Astrocyte of the hippocampus (primary cell): ENCODE measurements at regions not wholly inside any gene's neighbourhood (a gene's known extent, or its start where the extent isn't known, plus 50 kb on each side); places are given as distances from the start of the nearest gene placed in this dataset.

Experiments
- DNase-seq: peaks from one replicate; pipeline ENCODE4 v3.0.0; 2011; ENCODE audit warnings: low read depth, low spot score

GRCh38 chr20:60901831-60902230, 350.2 kb upstream of the CDH4 start:
- DNase-seq, result no peak

- no peak for DNase-seq
These were observed 348.6 kb upstream of the CDH4 start for GRCh38 chr20:60903325-60903971.

DNA sequence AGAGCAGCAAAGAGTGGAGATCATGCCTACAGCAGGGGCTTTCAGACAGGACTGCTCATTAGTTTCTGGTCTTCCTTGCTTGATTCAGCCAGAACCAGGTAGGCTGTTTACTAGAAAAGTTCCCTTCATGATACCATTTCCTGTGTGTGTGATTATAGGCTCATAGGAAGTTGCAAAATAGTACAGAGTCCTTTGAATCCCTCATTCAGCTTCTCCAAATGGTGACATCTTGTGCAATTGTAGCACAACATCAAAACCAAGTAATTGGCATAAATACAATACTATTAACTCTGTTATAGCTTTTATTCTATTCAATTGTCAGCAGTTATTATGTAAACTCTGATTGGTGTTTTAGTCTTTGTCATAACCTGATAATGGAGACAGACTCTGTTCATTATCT, 347.3 kb upstream of the CDH4 start:
- DNase-seq, result no peak

DNA sequence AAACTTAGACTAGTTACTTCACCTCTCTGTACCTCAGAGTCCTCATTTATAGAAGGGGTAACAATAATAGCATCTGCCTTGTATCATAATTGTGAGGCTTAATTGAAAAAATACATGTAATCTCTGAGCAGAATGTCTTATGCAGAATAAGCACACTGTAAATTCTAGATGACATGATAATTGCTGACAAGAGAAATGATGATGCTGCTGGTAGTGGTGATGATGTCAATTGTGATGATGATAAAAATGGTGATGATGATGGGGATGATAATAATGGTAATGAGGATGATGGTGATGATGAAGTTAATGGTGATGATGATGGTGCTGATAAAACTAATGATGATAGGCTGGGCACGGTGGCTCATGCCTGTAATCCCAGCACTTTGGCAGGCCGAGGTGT, 346.1 kb upstream of the CDH4 start:
- DNase-seq, result no peak

DNA sequence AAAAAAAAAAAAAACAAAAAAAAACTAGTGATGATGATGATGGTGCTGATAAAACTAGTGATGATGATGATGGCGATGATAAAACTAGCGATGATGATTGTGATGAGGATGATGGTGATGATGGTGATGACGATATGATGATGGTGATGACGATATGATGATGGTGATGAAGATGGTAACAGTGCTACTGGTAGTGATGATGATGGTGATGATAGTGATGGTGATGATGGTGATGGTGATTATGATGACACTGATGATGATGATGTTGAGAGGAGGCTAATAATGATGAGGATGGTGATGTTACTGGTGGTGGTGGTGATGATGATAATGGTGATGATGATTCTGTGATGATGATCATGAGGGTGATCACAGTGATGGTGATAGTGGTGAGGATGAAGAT, 345.5 kb upstream of the CDH4 start:
- DNase-seq, result no peak

GRCh38 chr20:60913298-60913697, 338.8 kb upstream of the CDH4 start:
- DNase-seq, result no peak

DNA sequence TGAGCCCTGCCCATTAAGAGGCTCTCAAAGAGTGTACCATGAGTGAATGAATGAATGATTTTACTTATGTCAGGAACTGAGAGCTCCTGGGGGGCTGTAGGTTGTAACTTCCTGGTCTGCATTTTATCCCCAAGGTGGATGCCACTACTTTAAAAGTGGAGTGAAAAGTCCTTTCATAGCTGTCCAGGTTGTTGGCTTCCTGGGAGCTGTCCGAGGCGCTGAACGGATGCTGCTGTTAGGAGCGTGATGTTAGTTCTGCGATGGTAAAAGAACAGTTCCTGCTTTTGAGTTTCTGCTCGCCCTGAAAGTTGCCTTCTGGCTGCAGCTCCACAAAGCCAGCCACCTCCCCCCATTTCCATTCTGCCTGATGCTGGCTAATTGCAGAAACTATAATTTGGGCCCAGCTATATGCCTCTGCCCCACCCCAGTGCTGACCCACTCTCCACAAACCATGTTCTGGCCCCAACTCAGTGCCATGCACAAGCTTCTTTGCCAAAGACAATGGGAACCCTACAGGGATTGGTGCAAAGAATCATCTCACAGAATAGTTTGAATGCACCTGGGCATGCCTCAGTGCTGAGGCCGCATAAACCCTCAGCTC, 330.9 kb upstream of the CDH4 start:
- DNase-seq, result peak; percentile 5

GRCh38 chr20:60926831-60927230, 325.2 kb upstream of the CDH4 start:
- no peak for DNase-seq

- DNase-seq, result no peak
These were observed 323.7 kb upstream of the CDH4 start for GRCh38 chr20:60928341-60928740.

DNA sequence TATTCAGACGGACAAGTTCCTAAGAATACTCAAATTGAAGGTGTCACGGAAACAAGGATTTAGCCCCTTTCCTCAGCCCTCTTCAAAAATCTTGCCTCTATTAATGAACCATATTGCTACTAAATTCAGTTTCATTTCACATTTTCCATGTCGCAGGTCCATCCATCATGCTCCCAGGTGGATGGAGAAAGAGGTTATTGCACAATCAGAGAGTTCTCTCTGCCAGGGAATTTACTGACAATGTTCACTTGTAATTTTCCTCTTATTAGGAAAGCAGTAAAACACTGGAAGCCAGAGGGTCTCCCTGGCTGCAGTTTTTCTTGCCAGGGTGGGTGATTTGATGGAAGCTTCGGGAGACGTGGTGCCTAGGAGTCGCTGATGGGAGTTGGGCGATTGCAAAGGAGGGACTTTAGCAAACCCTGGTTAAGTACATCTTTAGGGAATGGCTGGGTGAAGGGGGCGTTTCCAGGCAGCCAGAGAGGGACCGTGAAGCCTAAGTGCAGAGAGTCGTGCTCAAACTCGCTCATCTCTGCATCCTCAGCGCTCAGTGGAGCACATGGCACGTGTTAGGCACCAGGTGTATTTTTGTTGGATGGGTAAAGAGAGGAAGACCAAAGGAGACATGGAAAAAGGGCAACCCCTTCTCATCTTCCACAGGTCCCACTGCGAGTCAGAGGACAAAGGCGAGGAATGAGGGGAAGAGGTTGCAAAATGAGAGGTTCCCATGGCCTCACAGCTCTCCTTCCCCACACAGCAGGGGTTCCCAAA, 321.9 kb upstream of the CDH4 start:
- DNase-seq, result no peak

DNA sequence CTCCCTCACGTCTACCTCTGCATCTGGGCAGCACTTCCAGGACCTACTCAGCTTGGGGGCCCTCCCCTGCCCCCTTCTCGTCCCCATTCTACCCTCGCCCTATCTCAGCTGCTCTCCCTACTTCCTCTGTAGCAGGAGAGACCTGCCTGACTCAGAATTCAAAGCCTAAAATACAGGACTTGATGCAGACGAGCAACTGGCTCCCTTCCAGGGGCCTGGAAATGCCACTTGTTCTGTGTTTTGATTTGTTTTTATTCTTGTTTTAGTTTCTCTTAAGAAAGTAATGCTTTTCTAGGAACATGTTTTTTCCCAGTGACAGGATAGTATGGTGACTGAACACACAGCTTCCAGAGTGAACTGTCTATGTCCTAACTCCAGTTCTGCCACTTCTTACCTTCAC, 320.4 kb upstream of the CDH4 start:
- DNase-seq, result no peak

GRCh38 chr20:60934724-60935123, 317.3 kb upstream of the CDH4 start:
- no peak for DNase-seq

GRCh38 chr20:60935971-60936370, 316.1 kb upstream of the CDH4 start:
- no peak for DNase-seq

GRCh38 chr20:60937585-60937984, 314.5 kb upstream of the CDH4 start:
- no peak for DNase-seq

DNA sequence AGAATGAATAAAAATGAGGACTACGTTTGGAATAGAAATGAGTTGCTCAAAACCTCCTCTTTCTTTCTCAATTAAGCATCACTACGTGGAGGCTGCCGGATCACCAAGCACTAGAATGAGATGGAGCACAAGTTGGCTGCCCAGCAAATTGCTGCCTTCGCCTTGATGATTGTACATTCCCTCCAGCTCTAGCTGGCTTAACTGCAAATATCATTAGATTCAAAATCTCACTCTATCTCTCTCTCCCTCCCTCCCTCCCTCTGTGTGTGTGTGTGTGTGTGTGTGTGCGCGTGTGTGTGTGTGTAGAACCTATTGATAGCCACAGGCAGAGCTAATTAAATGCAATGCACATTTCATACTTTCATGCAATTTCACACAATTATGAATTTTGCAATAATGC, 310.7 kb upstream of the CDH4 start:
- no peak for DNase-seq

GRCh38 chr20:60947819-60948218, 304.2 kb upstream of the CDH4 start:
- no peak for DNase-seq

GRCh38 chr20:60948224-60948623, 303.8 kb upstream of the CDH4 start:
- no peak for DNase-seq

DNA sequence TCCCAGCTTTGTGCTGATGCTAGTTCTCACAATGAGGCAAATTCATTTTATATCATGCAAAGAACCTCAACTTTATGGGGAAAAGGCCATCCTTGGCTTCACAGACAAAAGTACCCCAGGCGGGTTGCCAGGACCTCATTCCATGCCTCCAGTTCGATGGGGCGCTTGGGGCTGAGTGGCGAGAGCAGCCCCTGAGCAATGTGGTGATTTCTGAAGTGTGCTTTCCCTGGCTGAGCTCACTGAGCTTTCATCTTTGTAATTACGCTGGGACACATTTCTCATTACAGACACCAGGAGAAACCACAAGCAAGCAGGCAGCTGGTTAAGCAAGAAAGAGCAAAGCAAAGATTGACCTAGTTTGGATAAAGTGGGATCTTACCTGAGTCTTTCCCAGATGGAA, 301.5 kb upstream of the CDH4 start:
- DNase-seq, result no peak

DNA sequence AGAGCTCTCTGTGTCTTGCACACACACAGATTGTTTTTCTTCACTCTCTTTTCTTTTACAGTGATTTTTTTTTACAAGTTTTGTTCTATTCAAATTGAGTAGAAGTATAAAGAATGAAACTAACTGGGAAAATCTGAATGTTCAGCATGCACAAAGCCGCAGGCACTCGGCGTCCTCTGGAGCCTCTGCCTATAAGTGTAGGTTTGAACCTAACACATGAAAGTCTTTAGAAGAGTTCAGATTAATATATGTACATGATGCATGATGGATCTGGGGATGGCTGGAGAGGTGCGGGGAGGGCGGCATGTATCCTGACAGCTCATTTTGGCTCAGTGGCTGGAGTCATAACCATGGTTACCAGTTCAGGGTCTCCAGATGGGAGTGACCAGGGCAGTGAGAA, 301.1 kb upstream of the CDH4 start:
- DNase-seq, result no peak

GRCh38 chr20:60952861-60953260, 299.2 kb upstream of the CDH4 start:
- no peak for DNase-seq

- DNase-seq, result no peak
These were observed 298.7 kb upstream of the CDH4 start for GRCh38 chr20:60953321-60953720.

- DNase-seq, result no peak
These were observed 296.4 kb upstream of the CDH4 start for GRCh38 chr20:60955706-60956105.

DNA sequence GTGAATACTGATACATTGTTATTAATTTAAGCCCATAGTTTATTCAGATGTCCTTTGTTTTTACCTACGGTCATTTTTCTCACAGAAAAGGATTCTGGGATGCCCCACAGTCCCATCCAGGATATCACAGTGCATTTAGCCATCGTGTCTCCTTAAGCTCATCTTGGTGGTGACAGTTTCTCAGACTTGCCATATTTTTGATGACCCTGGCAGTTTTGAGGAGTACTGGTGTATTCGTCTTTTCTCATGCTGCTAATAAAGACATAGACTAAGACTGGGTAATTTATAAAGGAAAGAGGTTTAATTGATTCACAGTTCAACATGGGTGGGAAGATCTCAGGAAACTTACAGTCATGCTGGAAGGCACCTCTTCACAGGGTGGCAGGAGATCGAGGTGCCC, 295.9 kb upstream of the CDH4 start:
- DNase-seq, result no peak
